DMS79 treated with DMSO at 0.1 percent for 48 hours (cell line): ENCODE measurements at regions not wholly inside any gene's neighbourhood (a gene's known extent, or its start where the extent isn't known, plus 50 kb on each side); places are given as distances from the start of the nearest gene placed in this dataset.

Experiments used
- DNase-seq: peaks from one replicate; lab custom pipeline; 2025; lab: John Stamatoyannopoulos, UW

DNA sequence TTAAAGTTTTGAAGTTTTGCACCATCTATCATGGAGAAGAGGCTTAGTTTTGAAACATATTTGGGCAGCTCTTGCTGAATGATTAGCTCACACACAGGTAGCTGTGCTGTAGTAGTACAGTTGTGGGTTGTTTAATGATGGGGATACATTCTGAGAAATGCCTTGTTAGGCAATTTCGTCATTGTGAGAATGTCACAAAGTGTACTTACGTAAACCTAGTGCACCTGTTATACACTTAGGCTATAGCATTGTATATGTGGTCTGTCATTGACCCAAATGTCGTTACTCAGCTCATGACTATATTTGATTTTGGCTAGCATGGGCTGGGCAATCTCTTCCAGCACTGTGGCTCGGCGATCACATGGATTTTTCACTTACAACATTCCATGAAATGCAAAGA lies 247.2 kb upstream of the IGFBP3 start:
- no peak for DNase-seq

DNA sequence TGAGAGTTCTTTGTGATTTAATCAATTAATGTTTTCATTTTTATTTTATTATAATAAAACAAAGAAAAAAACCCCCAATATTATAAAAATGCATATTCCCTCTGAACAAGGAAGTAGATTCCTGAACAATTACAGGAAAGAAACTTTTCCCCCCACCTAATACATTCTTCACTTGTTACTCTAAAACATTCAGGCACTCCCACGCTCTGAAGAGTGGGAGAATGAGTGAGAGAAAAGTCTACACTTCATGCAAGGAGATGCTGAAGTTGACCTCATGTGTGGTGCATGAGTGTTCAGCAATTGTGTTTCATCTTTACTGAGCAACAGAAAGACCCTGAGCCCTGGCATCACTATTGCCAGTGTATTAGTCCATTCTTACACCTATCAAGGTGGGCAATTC lies 244.2 kb upstream of the IGFBP3 start:
- no peak for DNase-seq

DNA sequence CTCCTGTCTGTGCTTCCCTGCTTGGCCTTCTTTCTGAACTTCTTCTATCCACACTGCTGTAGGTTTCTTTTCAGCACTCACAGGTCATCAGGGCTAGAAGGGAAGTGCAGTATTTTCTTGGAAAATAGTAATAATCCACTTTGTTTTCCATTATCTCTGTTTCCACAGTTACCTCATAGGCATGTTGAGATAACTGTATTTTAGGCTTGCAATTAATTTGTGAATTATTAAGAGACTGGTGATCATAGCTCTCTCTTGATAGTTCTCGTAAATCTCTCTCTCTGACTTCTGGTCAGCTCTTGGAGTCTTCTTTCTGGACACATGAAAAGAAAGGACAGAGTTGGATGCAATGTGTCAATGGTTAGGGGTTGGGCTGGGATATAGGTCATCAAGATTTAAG lies 243.6 kb upstream of the IGFBP3 start:
- no peak for DNase-seq

DNA sequence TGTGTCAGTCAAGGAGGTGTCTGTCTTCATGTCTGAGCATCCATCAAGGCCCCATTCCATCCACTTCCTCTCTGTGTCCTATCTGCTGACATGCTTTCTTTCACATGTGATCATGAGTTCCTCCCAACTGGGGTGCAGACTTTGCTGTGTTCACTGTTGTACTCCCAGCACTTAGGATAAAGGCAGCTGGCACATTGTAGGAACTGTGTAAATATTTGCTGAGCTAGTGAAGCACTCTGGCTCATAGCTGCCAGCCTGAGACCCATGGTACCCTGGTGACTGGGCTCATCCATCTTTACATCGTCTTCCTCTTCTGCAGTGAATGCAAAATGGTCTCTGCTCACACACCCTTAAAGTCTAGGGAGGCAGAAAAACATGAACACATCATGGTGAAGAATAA lies 242.2 kb upstream of the IGFBP3 start:
- no peak for DNase-seq

DNA sequence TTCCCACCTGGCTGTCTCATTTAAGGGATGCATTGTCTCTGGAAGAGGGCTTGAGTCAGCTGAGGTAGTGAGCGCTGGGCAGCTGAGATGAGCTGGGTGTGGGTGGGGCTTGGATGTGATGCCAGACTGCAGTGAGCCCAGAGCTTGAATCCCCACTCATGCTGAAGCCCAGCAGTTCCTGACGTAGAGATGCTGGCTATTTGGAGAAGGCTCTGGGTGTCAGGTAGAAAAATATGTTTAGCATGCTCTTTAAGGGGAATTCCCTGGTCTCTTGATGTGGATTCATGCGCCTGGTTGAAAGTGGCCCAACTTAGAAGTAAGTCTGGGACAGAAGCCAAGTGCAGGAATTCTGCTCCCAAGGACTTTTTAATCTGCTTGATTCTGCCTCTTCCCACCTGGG lies 241.5 kb upstream of the IGFBP3 start:
- no peak for DNase-seq

DNA sequence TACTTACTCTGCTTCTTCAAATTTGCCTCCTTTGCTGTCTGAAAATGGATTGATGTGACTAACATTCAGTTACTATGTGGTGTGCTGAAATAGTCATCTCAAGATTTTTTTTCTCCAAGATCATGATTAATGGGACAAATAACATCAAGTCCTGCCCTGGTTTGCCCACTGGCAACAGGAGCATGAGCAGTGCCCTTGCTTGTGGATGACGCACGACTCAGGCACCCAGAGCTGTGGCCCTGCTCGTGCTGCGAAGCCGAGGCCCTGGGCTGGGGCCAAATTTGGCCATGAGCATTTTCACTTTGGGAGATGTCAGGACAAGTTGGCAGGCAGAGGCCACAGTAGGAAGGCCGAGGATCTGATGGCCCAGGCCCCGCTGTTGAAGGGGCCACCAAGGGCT lies 239.8 kb upstream of the IGFBP3 start:
- DNase-seq: no peak

DNA sequence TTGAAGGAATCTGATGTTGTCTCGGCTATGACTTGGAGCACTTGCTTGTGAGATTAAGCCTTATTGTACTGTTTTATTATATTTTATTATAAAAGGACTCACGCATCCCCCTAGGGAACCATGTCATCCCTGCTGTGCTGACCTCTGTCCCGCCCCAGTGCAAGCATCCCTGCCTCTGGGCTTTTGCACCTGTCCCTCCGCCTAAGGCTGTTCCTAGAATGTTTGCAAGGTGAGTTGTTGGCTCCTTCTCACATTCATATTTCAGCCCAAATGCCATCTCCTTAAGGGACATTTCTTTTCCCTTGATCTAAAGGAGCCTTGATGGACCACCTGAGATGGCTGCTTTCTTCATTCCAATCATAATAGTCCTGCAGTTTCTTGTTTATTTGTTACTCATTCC lies 236.9 kb upstream of the IGFBP3 start:
- no peak for DNase-seq

DNA sequence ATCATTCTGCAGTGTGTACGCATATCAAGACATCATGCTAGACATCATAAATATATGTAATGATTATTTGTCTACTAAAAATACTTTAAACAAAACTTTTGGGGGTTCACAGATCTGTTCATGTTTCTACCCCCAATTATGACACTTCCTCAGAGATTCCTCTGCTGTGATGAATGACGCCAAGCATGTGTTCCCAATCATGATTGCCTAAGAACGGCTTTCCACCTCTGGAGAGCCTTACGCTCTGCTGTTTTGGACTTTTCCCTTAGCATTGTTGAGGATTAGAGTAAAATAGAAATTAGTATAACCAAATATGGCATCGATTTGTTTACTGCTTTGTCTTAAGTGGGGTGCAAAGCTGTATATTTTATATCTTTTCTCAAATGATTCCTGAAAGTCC lies 236.3 kb upstream of the IGFBP3 start:
- DNase-seq: no peak

DNA sequence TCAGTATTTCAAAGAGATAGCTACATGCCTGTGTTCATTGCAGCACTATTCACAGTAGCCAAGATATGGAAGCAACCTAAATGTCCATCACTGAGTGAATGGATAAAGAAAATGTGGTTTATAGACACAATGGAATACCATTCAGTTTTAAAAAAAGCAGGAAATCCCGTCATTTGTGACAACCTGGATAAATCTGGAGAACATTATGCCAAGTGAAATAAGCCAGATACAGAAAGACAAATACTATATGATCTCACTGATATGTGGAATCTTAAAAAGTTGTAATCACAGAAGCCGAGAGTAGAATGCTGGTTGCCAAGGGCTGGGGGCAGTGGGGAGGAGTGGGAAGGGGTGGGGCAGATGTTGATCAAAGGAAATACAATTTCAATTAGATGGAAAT lies 235.8 kb upstream of the IGFBP3 start:
- DNase-seq: no peak

DNA sequence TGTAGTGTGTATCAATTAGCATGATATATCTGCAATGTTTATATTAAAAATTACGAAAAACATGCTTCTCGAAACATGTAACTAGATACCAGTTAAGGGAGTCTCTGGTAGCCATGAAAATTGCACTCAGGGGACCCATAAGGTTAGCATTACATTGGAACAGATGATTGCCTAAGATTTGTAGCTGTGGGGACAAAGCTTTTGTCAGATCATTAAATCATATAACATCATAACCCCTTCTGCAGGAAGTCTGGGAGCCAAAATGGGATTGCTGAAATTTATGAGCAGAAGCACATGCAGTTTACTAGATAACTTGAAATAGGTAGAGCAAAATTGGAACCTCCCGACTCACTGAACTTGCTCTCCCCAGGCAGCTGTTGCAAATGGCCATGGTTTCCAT lies 235.0 kb upstream of the IGFBP3 start:
- no peak for DNase-seq

DNA sequence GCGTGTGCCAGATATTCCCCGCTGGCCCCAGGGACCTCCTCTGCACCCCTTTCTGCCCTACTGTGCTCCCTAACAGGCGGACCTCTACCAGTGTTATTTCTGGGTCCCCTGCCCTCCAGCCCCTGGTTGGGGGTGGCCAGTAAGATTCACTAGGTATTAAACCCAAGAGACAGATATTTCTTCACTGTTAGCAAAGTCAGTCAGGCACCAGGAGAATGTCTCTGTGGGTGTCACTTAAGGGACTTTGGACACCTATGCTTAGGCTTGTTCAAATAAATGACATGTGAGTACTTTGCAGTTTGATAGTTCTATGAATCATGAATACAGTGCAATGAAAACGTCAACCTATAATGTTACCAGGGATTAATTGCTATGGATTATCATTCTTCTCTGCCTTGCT lies 234.3 kb upstream of the IGFBP3 start:
- no peak for DNase-seq

DNA sequence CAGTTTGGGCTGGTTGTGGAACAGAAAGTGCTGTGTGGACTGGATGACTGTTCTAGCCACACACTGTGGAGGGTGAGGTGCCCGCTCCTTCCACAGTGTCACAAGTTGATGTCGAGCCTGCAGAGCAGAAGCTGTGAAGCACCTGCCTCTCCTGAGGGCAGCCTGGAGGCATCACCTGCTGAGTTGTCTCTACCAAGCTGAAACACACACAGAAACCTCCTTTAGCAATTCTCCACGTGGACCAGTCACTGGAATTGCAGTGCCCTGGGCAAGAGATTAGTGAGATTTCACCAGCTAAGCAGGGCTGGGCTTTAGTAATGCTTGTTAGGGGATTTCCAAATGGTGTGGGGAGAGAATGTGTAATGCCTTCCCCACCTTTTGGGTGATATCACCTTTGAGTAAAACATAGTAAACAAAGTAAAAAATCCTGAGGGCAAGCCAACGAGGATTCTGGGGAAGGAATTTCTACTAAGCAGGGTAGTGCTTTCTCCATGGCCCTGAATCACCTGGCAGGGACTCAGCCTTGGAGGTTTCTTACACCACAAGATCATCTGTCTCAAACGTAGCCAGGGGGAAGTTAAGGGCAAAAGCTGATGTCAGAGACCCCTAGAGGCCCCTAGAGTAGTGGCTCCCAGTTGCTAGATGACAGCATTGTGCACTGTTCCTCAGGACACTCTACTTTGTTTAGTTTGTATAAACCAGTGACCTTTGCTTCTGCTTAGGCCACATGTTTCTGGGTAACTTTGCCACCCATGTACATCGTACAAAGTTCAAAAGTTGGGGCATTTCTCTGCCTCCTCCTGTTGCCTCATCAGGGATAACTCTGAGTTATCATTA lies 233.1 kb upstream of the IGFBP3 start:
- no peak for DNase-seq

DNA sequence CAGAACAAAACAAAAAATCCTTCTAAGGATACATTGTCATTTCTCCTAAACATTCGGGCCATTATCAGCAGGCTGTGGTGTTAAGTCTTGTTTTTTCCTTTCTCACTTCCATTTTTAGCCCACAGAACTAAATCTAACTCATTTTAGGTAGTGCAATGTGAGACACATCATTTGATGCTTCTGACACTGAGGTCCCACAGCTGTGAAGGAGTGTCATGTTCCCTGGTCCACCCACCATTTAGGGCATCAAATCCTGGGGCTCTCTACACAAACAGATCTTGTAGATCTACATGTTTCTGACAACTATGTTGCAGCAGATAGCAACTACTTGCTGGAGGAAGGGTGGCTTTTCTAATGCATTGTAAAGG lies 232.5 kb upstream of the IGFBP3 start:
- DNase-seq: no peak

DNA sequence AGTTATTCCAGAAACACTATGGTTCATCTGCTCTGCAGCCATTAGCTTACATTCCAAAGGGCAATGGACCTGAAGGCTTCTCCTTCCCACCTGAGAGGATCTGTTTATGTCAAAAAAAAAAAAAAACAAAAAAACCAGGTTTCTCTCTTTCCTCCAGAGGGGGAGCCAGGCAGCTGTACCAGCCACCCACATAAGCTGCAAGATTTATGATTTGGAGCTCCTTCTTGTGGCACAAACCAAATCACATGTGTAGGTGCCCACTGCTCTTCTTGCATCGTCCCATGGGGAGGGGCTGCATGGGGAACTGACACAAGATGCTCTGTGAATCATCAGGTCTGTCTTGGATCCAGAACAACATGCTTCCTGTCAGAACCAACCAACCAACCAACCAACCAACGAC lies 231.6 kb upstream of the IGFBP3 start:
- DNase-seq: no peak

DNA sequence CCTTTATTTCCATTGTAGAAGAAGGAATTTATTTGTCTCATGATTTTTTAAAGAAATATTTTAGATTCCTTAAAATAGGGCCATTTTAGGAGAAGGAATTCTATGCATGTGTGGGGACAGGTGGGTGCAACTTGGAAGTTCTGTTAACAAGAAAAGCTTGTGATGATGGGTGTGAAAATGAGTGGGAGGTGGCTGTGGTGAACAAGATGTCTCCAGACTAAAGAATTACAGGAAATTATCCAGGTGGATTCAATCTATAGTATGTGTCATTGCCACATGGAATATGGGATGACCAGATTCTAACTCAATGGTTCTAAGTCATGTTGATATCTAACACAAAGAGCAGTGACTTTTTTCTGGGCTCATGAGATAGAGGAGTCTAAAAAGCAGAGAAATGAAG lies 229.6 kb upstream of the IGFBP3 start:
- no peak for DNase-seq

DNA sequence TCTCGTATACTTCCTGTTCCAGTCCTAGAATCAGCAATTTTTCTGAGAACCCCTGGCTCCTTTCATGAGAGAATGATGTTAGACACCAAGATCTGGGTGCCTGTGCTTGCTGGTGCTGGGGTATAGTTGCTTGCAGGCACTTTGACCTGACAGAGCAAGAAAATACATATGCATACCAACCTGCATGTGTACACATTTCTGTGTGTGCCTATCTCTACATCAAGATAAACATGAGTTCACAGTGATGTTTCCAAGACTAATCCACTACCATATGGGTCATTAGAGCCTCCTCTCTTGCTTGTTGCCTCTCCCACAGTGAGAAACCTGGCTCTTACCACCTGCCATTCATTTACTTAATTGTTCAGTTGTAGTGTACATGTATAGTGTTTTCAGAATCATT lies 229.1 kb upstream of the IGFBP3 start:
- no peak for DNase-seq

DNA sequence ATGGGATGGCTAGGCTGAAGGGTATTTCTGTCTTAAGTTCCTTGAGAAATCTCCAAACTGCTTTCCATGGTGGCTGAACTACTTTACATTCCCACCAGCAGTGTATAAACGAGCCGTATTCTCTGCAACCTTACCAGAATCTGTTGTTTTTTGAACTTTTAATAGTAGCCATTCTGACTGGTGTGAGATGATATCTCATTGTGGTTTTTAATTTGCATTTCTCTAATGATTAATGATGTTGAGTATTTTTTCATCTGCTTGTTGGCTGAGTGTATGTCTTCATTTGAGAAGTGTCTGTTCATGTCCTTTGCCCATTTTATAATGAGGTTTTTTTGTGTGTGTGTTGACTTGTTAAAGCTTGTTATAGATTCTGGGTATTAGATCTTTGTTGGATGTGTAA lies 226.8 kb upstream of the IGFBP3 start:
- no peak for DNase-seq

DNA sequence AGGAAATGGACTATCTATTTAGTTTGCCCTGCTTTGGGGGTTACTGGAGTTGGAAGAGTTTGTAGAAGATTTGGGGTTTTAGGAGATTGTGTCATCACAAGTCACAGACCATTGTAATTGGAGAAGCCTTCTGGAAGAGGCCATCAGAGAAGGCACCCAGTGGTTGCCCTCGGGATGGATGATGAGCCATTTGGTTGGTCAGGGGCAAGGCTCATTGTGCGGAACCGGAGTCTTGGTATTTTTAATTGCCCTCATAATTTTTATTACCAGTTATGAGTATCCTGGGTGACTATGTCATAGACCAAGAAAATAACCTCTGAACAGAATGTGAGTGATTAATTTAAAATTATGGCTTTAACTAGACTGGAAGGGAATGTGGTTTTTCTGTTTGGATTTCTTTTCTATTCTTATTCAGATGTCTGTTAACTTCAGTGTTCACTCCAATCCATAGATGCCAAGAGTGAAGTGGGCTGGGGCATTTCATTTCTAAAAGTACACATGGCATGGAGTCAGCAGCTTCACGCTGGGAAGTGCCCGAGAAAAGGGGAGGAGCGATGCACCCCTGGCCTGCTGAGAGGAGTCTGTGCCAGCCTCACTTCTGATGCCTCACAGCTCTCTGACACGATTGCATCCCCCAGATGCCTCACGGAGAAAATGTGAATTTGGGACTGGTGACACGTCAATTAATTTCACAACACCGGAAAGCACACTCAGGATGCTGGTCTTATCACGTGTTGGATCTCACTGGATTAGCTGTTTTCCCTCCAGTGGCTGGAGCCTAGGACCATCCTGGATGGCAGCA lies 225.6 kb upstream of the IGFBP3 start:
- no peak for DNase-seq

DNA sequence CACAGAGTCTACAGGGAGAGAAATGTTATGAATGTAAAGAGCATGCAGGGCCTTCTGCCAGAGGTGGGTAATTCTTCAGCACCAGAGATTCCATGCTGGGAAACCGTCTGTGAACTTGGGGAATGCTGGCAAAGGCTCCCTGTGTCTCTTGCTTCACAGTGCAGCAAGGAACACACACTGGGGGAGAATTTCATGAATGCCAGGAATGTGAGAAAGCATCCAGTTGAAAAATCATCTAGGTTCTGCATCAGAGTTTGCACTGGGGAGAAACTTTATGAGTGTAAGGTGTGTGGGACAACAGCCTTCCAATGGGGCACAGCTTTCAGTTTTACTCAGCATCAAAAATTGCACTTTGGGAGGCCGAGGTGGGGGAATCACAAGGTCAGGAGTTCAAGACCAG lies 224.3 kb upstream of the IGFBP3 start:
- DNase-seq: no peak

DNA sequence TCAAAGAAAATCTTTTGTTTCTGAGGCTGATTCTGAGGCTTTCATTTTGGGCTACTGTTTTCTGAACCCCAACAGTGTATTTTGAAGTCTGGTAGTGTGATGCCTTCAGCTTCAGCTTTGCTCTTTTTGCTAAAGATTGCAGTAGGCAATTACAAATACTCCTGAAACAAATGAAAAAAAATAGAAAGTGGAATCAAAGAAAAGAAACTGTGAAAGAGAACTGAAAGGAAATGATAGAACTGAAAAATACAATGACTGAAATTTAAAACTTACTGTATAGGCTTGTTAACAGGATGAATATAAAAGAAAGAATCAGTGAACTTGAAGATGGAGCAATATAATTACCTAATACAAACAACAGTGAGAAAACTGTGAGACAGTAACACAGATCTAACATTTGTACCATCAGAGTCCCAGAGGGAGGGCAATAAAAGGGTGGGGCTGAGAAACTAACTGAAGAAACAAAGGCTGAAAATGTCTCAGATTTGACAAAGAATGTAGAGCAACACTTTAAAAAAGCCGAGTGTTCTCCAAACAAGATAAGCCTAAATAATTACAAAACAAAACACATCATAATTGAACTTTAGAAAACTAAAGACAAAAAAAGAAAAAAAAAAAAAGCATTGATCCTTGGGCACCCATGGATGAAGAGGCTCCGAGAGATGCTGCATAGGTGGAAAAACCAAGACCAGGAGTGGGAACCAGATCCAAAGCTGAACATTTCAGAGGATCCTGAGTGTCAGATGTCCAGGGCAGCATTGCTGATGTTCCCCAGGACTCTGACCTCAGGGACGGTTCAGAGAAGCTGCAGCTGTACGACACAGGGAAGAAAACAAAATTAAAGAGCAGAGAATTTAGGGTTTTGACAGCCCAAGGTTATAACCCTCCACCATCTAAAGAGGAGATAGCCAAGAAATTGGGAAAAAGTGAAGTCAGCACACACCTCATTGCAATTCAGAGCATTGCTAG lies 223.2 kb upstream of the IGFBP3 start:
- no peak for DNase-seq

DNA sequence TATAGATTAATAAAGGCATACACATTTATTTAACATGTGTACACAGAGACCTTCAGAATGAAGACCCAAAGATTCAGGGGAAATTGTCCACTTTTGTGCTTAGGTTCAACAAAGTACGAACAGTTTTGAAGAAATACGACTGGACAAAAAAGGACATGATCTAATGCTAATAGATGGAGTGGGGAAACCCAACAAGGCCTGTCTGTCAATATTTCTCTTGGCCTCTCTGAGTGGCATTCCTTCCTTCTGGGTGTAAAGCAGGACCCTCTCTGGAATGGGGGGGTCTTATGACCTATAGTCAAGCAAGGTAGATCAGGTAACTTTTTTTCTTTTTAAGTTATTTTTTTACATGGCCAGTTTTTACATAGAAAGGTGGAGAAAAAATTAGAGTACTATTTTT lies 222.3 kb upstream of the IGFBP3 start:
- DNase-seq: no peak

DNA sequence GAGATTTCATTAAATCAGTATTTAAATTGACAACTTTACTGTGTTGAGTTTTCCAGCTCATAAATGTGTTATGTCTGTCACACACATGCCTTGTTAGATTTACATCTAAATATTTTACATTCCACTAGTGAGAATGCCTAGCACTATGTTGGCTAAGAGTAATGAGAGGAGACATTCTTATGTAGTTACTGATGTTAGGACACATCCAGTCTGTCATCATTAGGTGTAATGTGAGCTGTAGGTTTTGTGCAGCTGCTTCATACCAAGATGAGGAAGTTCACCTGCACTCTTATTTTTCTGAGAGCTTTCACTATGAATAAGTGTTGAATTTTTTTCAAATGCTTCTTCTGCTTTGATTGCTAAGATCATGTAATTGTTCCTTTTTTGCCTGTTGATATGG lies 218.0 kb upstream of the IGFBP3 start:
- no peak for DNase-seq

DNA sequence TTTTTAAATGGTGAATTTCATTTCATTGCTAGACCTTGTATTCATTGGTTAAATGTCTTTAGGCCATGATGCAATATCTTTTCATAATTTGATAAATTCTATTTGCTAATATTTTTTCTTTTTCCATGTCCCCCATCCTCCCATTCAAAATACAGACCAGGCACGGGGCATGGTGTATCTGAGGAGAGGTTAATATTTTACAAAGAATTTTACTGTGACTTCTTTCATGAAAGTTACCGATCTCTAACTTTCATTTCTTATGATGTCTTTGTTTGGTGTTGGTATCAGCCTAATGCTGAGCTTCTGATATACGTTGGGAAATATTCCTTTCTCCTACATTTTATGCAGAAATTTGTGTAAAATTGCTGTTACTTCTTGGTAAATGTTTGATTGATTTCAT lies 216.7 kb upstream of the IGFBP3 start:
- DNase-seq: no peak
